ENCODE measurements at regions not wholly inside any gene's neighbourhood (a gene's known extent, or its start where the extent isn't known, plus 50 kb on each side); places are given as distances from the start of the nearest gene placed in this dataset.
"Not testable (repeated sequence)": the region's sequence is repeated elsewhere in the genome, so short reads cannot be mapped to it uniquely, and the experiment has no call there.

DNA sequence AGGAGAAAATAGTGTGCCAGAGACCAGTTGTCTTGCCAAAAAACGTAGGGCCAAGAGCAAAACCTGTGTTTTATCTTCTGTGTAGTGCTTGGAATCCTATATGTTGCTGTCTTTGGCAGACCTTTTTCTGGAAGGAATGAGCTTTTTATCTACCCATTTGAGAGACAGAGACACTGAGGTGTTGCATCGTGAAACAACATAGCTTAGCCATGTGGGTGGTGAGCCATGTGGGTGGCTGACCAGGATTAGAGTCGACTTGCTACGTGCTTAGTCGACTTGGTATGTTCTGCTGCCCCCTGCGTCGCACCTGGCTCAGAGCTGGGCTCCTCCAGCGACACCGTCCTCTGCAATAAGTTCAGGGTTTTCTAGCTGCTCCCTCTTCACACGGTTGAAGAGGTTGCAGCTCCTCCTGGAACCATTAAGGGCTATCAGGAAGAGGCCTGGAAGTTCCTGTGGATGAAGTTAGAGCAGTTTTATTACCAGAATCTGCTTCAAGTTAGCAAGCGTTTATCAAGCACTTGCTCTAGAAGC is 175.8 kb downstream of the SH2D4B start:
- no peaks in the 10 kb centered on the region for H3K4me1 ChIP-seq
- no peak overlapping the region for H3K4me3 ChIP-seq
- no peaks in the 10 kb centered on the region for H3K36me3 ChIP-seq
- H3K9me3 ChIP-seq: no peaks in the 10 kb centered on the region
- no peak for TF ChIP-seq POLR2AphosphoS5 (IDR thresholded peaks at IDR 0.05; ENCODE audit: insufficient read depth in 1 of 2, low read depth in 1 of 2)
- no peak for TF ChIP-seq POLR2A (IDR thresholded peaks at IDR 0.05)
- TF ChIP-seq, protein P1, sequence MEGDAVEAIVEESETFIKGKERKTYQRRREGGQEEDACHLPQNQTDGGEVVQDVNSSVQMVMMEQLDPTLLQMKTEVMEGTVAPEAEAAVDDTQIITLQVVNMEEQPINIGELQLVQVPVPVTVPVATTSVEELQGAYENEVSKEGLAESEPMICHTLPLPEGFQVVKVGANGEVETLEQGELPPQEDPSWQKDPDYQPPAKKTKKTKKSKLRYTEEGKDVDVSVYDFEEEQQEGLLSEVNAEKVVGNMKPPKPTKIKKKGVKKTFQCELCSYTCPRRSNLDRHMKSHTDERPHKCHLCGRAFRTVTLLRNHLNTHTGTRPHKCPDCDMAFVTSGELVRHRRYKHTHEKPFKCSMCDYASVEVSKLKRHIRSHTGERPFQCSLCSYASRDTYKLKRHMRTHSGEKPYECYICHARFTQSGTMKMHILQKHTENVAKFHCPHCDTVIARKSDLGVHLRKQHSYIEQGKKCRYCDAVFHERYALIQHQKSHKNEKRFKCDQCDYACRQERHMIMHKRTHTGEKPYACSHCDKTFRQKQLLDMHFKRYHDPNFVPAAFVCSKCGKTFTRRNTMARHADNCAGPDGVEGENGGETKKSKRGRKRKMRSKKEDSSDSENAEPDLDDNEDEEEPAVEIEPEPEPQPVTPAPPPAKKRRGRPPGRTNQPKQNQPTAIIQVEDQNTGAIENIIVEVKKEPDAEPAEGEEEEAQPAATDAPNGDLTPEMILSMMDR (IDR thresholded peaks at IDR 0.05): no peak
- H3K27ac ChIP-seq: no peak overlapping the region
- intact Hi-C loops (cut with DNase I): no loop called here
- no peaks in the 10 kb centered on the region for H3K27me3 ChIP-seq
- DNase-seq (ENCODE audit: extremely low spot score in 2 of 2): no peak

DNA sequence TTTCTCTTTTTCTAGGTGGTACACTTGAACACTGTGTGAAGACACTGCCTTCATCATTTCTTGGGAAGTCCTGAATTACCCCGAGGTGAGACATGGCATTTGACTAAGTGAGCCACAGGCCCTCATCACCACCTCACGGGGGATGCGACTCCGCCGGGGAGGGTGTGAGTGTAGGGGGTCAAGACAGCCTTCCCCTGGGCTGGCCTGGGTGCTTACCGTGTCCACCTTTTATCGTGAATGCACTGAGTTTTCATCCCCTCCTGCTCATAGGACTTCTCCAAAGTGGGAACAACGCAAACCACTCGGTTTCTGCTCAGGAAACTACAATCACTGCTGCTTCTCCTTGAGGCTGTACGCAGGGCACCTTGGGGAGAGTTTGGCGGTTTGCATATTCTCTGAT is 176.9 kb downstream of the SH2D4B start:
- H3K36me3 ChIP-seq: no peaks in the 10 kb centered on the region
- H3K27ac ChIP-seq: no peak overlapping the region
- H3K27me3 ChIP-seq: no peaks in the 10 kb centered on the region
- intact Hi-C loops (cut with DNase I): no loop called here
- no peaks in the 10 kb centered on the region for H3K9me3 ChIP-seq
- TF ChIP-seq, protein P1 (IDR thresholded peaks at IDR 0.05): no peak
- no peak for TF ChIP-seq POLR2A (IDR thresholded peaks at IDR 0.05)
- no peak for TF ChIP-seq POLR2AphosphoS5 (IDR thresholded peaks at IDR 0.05; ENCODE audit: insufficient read depth in 1 of 2, low read depth in 1 of 2)
- no peaks in the 10 kb centered on the region for H3K4me1 ChIP-seq
- no peak overlapping the region for H3K4me3 ChIP-seq
- DNase-seq (ENCODE audit: extremely low spot score in 2 of 2): no peak

DNA sequence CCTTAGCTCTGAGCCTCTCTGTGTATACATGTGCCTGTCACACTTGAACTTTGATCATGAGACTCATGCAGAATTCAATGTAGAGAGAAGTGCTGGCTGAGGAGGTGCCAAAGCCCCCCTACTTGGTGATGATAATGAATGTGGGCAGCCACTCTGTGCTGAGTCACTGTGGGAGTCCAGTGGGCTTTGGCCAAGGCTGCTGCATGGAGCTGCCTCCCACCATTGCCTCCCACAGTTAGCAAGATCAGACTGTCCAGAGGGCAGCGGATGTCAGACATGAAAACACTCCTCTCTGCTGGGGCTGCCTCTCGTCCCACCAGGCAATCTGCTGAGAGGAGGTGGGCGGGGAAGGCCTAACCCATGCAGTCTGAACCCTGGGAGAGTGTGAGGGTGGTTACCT is 180.3 kb downstream of the SH2D4B start:
- intact Hi-C loops (cut with DNase I): no loop called here
- Histone ChIP-seq H3K27me3 (no peaks in the 10 kb centered on the region), H3K4me1 (no peaks in the 10 kb centered on the region), H3K27ac (no peak overlapping the region), H3K9me3 (no peaks in the 10 kb centered on the region), H3K4me3 (no peak overlapping the region), H3K36me3 (no peaks in the 10 kb centered on the region)
- no peak for TF ChIP-seq POLR2AphosphoS5 (IDR thresholded peaks at IDR 0.05; ENCODE audit: insufficient read depth in 1 of 2, low read depth in 1 of 2)
- TF ChIP-seq POLR2A (IDR thresholded peaks at IDR 0.05): no peak
- TF ChIP-seq, protein P1 (IDR thresholded peaks at IDR 0.05): no peak
- no peak for DNase-seq (ENCODE audit: extremely low spot score in 2 of 2)

DNA sequence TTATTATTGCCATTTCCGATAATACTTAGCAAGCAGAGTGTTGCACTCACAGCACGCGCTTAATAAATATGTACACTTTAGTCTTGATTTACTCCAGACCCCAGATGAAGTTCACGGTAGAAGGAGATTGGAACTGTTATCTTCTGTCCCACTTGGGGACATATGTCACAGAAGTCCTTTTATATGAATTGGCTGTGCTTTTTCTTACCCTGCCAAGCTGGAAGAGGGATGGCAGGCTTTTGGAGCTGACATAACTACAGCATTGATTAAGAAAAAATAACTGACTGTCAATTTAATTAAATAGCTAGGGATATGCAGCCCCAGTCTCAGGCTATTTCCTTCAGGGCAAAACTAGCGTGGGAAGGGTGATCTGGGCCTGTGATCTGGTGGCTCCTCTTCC is 182.2 kb downstream of the SH2D4B start:
- TF ChIP-seq, protein P1 (IDR thresholded peaks at IDR 0.05): no peak
- TF ChIP-seq POLR2AphosphoS5 (IDR thresholded peaks at IDR 0.05; ENCODE audit: insufficient read depth in 1 of 2, low read depth in 1 of 2) (no peak), POLR2A (IDR thresholded peaks at IDR 0.05) (no peak)
- no peaks in the 10 kb centered on the region for H3K4me1 ChIP-seq
- H3K4me3 ChIP-seq: no peak overlapping the region
- no peaks in the 10 kb centered on the region for H3K27me3 ChIP-seq
- intact Hi-C loops (cut with DNase I): no loop called here
- no peaks in the 10 kb centered on the region for H3K36me3 ChIP-seq
- no peaks in the 10 kb centered on the region for H3K9me3 ChIP-seq
- no peak overlapping the region for H3K27ac ChIP-seq
- DNase-seq (ENCODE audit: extremely low spot score in 2 of 2): no peak

DNA sequence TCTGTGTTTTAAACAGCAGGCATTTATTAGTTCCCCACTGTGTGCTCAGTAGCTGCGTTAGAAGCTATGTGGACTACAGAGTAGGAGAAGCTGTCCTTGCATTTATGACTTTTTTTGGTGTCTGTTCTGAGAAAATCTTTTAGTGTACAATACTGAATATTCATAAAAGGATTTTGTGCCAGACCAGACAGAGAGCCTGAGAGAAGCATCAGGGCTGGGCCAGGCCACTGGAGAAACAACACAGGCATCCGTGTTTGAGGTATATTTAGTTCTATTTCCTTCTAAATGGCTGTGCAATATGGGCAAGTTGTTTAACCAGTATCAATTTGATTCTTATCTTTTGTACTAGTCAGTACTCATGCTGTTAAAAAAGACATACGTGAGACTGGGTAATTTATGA is 182.8 kb downstream of the SH2D4B start:
- H3K4me3 ChIP-seq: no peak overlapping the region
- no peak overlapping the region for H3K27ac ChIP-seq
- TF ChIP-seq POLR2AphosphoS5 (IDR thresholded peaks at IDR 0.05; ENCODE audit: insufficient read depth in 1 of 2, low read depth in 1 of 2) (no peak), POLR2A (IDR thresholded peaks at IDR 0.05) (no peak)
- TF ChIP-seq, protein P1 (IDR thresholded peaks at IDR 0.05): no peak
- H3K4me1 ChIP-seq: no peaks in the 10 kb centered on the region
- DNase-seq (ENCODE audit: extremely low spot score in 2 of 2): no peak
- H3K9me3 ChIP-seq: no peaks in the 10 kb centered on the region
- no peaks in the 10 kb centered on the region for H3K36me3 ChIP-seq
- H3K27me3 ChIP-seq: no peaks in the 10 kb centered on the region
- intact Hi-C loops (cut with DNase I): no loop called here

DNA sequence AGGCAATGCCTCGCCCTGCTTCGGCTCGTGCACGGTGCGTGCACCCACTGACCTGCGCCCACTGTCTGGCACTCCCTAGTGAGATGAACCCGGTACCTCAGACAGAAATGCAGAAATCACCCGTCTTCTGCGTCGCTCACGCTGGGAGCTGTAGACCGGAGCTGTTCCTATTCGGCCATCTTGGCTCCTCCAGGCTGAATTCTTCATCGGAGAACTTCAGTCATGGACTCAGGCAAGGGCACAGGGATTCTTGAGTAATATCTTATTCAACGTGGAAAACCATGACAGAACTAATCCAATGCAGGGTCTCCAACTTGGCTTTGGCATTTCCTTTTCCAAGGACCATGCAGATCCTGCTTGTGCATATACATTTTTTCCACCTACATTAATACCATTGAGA is 190.7 kb downstream of the SH2D4B start:
- H3K27me3 ChIP-seq; DNase-seq (ENCODE audit: extremely low spot score in 2 of 2); H3K4me3 ChIP-seq; H3K36me3 ChIP-seq; H3K9me3 ChIP-seq; H3K4me1 ChIP-seq; intact Hi-C loops (cut with DNase I); H3K27ac ChIP-seq: not testable (repeated sequence)
